GM21367 (cell line): ENCODE measurements at regions not wholly inside any gene's neighbourhood (a gene's known extent, or its start where the extent isn't known, plus 50 kb on each side); places are given as distances from the start of the nearest gene placed in this dataset.
A peak's percentile ranks its signal among the peaks of the same experiment; 100 is the strongest.
"Not testable (repeated sequence)": the region's sequence is repeated elsewhere in the genome, so short reads cannot be mapped to it uniquely, and the experiment has no call there.

Experiments used
- ATAC-seq: cut with Tn5 transposase; IDR thresholded peaks from one replicate; pipeline ENCODE4 v1.9.1; 2021; ENCODE audit not compliant: unreplicated experiment

- no peak for ATAC-seq
Measured at GRCh38 chr7:93048136-93048930, 69.4 kb downstream of the SAMD9 start.

- no peak for ATAC-seq
Measured at GRCh38 chr7:93047514-93048099, 70.2 kb downstream of the SAMD9 start.

GRCh38 chr7:93046641-93047040, 71.1 kb downstream of the SAMD9 start:
- ATAC-seq, result no peak

DNA sequence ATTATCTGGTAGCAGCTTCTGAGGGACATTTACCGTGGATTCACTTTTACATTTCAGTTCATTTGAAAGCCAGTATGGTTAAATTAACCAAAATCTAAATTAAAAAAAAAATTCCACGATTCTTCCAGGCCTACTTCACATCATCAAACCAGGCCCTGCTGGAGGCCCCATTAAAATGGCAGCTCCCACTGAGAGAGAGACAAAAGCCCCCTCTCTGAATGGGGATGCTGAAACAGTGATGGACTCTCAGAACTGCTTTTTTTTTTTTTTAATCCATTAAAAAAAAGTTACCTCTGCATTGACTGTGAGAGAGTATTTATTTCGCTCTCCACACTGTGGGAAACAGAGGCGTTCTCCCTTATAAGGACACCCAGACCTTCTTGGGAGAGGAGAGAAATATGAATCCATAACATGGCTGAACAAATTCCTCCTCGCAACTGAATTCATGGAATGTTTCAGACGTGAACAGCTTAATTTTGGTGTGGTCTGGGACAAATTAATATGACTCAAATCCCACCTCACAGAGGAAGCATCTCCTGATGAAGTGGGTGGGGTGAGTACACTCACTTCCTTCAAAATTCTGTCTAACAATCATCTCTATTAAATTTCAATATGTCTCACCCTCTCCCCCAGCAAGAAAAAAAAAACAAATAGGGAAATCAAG, 73.5 kb downstream of the SAMD9 start:
- ATAC-seq, result no peak

DNA sequence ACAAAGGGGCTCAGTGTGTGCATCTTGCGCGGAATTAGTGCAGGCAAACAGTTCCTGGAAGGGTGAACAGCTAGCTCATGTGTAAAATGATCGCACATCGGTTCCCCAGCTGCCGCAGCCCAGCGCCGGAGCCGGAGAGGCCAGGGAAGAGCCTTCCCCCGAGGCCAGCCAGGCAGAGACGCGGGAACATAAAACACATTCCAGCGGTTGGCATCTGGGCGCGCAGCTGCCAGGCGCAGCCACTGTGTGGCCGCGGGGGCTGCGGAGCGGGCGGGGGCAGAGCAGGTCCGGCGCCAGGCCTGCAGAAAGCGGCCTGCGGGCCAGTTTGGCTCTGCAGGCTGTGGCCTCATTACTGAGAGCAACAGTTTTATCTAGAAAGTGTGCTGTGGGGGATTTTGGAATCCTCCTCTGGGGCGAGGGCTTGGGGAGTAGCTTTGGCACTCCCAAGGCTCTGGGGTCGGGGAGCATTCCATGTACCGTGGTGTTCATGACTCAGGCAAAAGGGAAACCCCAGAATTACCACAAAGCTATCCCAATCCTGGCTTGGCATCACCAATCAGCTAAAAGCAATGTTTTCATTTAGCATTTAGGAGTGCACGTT, 74.3 kb downstream of the SAMD9 start:
- no peak for ATAC-seq

DNA sequence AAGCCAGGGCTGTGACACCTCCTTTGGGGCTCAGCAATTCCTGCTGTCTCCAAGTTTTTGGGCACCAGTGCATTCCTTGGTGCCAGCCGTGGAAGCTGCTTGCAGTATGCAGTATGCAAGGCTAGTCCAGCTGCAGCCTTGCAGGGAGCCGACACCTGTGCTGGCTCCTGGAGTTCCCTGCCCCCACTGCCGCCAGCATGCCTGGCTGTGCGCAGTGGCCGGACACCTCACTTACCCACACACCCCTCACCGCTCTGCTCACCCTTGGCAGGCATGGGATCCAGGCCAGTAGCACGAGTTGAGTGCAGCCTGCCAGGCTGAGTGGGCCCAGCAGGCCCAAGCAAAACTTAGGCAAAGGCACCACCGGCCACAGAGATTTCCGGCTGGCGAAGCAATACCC, 77.4 kb downstream of the SAMD9 start:
- no peak for ATAC-seq

GRCh38 chr7:93039786-93040185, 78.0 kb downstream of the SAMD9 start:
- ATAC-seq, result no peak

DNA sequence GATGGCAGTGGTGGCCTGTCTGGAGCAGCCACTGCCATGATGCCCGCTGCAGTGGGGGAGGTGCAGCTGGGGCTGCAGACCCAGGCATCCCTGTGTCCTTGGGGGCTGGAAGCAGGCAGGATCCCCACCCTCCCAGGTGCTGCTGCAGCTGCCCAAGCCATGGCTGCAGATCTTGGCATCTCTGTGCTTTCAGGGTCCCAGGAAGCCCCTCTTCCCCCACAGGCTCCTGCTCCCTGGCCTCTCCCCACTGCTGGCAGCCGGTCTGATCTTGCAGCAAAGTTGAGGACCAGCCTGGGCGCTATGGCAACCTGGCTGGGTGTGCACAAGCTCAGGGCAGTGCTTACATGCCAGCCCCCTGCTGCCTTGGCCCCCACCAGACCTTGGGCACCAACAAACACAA, 78.5 kb downstream of the SAMD9 start:
- no peak for ATAC-seq

DNA sequence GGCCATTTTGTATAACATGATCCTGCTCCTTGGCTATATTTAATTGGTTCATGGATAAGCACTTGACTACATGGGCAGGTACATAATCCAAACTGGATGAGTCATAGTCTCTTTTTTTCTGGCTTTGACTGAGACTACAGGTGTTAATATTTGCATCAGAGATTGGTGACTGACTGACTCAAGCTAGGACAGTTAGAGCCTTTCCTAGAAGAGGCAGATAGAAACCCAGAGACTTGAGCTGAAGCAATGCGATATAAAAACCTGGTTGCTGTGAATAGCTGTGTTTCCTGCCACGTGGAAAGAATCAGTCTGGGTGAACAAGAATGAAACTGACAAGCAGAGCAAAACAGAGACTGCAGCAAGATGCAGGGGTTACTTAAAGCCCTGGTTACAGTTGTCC, 81.0 kb downstream of the SAMD9 start:
- peak; percentile 84 for ATAC-seq

- no peak for ATAC-seq
Measured at GRCh38 chr7:93036149-93036640, 81.6 kb downstream of the SAMD9 start.

- ATAC-seq, result no peak
Measured at GRCh38 chr7:93031795-93032194, 86.0 kb downstream of the SAMD9 start.

GRCh38 chr7:93030605-93031225, 87.1 kb downstream of the SAMD9 start:
- no peak for ATAC-seq

GRCh38 chr7:93029056-93029455, 88.7 kb downstream of the SAMD9 start:
- no peak for ATAC-seq

DNA sequence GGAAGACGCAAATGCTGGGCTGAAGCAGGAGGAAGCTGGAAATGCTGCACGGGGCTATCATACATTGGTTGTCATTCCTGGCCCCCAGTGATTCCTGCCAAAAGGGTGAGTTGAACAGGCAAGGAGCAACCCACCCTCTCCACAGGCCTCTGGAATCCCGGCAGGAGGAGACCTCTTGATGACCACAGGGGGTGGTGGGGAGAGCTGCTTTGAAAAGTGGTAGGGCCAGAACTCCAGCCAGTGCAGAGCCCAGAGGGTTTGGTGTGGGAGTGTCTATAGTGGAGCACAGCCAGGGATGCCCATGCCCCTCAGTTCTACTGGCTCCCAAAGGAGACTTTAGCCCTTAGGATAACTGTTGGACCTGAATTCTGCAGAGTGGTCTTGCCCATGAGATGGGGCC, 89.2 kb downstream of the SAMD9 start:
- no peak for ATAC-seq

- ATAC-seq, result no peak
Measured at GRCh38 chr7:93027044-93027443, 90.7 kb downstream of the SAMD9 start.

DNA sequence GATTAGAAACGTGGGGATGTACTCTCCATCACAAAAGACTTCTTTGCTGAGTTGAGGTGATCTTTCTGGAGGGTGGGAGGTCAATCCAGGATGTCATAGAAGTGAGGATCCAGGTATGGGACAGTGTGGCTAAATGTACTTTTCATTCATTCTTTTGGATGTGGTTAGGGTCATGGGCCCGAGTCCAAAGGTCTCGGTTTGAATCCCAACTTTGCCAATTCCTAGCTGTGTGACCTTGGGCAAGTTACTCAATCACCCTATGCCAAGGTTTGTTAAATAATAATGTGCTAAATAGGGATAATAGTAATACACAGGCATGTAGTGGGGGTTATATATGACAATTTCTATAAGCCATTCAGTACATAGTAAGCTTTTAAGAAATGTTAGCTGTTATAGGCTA, 91.4 kb downstream of the SAMD9 start:
- no peak for ATAC-seq

DNA sequence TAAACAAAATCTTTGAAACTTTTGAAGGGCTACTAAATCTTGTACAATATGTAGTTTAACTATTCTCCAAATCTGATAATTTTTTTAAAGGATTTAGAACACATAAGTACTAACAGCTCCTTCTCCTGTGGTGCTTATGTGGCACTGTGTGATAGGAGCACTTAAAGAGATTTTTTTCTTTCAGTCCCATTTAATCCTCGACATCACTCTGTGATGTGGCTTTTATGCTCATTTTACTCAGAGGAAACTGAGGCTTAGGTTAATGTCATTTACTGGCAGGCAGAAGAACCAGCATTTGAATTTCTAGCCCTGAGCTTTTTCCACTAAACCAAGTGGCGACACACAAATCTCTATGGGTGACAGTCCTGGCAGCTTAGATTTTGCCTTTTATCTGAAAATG, 92.4 kb downstream of the SAMD9 start:
- ATAC-seq, result no peak

- ATAC-seq, result not testable (repeated sequence)
Measured at GRCh38 chr7:93022931-93023478, 94.8 kb downstream of the SAMD9 start.

GRCh38 chr7:93021748-93022147, 96.0 kb downstream of the SAMD9 start:
- no peak for ATAC-seq

DNA sequence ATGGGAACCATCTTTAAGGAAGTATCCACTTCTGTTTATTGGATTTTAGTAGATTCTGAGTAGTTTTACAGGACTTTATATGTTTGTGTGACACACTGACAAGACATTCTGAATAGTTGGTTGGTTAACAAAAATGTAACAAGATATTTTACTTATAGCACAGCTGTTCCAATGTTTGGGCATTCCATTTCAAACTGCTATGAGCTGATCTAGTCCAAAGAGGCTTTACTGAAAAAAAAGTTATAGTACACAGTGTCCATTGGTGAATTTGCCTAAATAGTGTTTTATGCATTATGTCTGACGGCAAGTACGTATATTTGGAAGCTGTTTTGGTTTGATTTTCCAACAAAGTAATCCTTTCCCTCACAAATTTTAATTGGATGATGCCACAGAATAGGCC, 99.1 kb downstream of the SAMD9 start:
- ATAC-seq, result no peak
